IMR-90 (cell line): ENCODE measurements at regions not wholly inside any gene's neighbourhood (a gene's known extent, or its start where the extent isn't known, plus 50 kb on each side); places are given as distances from the start of the nearest gene placed in this dataset.

Source experiments
- CEBPB ChIP-seq: IDR thresholded peaks from 2 replicates; pipeline ENCODE4 v1.6.1; 2012; ENCODE audit warnings: low read depth, low read length, improper control_type of control experiment
- CHD1 ChIP-seq: IDR thresholded peaks from 2 replicates; pipeline ENCODE4 v1.6.1; 2012; ENCODE audit warnings: low read depth, low read length, improper control_type of control experiment
- MXI1 ChIP-seq: IDR thresholded peaks from 2 replicates; pipeline ENCODE4 v1.6.1; 2012; ENCODE audit warnings: low read depth, mild to moderate bottlenecking, low read length, moderate library complexity, borderline replicate concordance
- POLR2A ChIP-seq: IDR thresholded peaks from 2 replicates; pipeline ENCODE4 v1.6.1; 2012; ENCODE audit warnings: mild to moderate bottlenecking, low read depth, low read length
- RAD21 ChIP-seq: IDR thresholded peaks from 2 replicates; pipeline ENCODE4 v1.6.1; 2012; ENCODE audit warnings: low read length, improper control_type of control experiment
- SMC3 ChIP-seq: fragments of 150-350 bp; IDR thresholded peaks from 2 replicates; pipeline ENCODE4 v1.6.1; 2016; ENCODE audit warnings: low read depth, mild to moderate bottlenecking, antibody characterized with exemption, low read length, moderate library complexity
- TF ChIP-seq, protein P1 (sequence below): conservative IDR thresholded peaks from 2 replicates; pipeline ENCODE4 v1.5.1; 2012; ENCODE audit warnings: mild to moderate bottlenecking, low read depth, low read length, improper control_type of control experiment
- TF ChIP-seq, protein P2 (sequence below): fragments of 150-350 bp; IDR thresholded peaks from 2 replicates; pipeline ENCODE4 v1.6.1; 2017; ENCODE audit warnings: mild to moderate bottlenecking, antibody characterized with exemption, low read length, low read depth

DNA sequence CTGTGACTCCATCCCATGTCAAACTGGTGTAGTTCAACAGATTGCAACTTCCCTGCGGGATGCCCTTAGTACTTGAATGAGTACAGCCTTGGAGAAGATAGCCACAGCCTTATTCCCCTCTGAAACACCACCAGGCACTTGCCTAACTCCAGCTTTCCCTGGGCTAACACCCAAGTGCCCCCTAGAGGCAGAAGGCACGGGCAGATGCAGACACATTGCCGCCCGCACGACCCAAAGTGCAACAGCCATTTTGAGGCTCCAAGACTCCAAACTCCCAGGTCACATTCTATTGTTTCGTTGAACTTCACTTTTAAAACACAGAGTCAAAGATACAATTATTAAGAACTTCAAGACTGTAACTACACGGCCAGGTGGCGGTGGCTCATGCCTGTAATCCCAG, 163.6 kb upstream of the CDH6 start:
- TF ChIP-seq, protein P1, sequence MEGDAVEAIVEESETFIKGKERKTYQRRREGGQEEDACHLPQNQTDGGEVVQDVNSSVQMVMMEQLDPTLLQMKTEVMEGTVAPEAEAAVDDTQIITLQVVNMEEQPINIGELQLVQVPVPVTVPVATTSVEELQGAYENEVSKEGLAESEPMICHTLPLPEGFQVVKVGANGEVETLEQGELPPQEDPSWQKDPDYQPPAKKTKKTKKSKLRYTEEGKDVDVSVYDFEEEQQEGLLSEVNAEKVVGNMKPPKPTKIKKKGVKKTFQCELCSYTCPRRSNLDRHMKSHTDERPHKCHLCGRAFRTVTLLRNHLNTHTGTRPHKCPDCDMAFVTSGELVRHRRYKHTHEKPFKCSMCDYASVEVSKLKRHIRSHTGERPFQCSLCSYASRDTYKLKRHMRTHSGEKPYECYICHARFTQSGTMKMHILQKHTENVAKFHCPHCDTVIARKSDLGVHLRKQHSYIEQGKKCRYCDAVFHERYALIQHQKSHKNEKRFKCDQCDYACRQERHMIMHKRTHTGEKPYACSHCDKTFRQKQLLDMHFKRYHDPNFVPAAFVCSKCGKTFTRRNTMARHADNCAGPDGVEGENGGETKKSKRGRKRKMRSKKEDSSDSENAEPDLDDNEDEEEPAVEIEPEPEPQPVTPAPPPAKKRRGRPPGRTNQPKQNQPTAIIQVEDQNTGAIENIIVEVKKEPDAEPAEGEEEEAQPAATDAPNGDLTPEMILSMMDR: no peak
- TF ChIP-seq, protein P2, sequence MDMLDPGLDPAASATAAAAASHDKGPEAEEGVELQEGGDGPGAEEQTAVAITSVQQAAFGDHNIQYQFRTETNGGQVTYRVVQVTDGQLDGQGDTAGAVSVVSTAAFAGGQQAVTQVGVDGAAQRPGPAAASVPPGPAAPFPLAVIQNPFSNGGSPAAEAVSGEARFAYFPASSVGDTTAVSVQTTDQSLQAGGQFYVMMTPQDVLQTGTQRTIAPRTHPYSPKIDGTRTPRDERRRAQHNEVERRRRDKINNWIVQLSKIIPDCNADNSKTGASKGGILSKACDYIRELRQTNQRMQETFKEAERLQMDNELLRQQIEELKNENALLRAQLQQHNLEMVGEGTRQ: no peak
- TF ChIP-seq CEBPB (no peak), RAD21 (no peak), CHD1 (no peak), POLR2A (no peak), SMC3 (no peak), MXI1 (no peak)
